ENCODE measurements at regions not wholly inside any gene's neighbourhood (a gene's known extent, or its start where the extent isn't known, plus 50 kb on each side); places are given as distances from the start of the nearest gene placed in this dataset.

- TF ChIP-seq, protein P1, sequence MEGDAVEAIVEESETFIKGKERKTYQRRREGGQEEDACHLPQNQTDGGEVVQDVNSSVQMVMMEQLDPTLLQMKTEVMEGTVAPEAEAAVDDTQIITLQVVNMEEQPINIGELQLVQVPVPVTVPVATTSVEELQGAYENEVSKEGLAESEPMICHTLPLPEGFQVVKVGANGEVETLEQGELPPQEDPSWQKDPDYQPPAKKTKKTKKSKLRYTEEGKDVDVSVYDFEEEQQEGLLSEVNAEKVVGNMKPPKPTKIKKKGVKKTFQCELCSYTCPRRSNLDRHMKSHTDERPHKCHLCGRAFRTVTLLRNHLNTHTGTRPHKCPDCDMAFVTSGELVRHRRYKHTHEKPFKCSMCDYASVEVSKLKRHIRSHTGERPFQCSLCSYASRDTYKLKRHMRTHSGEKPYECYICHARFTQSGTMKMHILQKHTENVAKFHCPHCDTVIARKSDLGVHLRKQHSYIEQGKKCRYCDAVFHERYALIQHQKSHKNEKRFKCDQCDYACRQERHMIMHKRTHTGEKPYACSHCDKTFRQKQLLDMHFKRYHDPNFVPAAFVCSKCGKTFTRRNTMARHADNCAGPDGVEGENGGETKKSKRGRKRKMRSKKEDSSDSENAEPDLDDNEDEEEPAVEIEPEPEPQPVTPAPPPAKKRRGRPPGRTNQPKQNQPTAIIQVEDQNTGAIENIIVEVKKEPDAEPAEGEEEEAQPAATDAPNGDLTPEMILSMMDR (IDR thresholded peaks at IDR 0.05; ENCODE audit: insufficient read depth, low read length, poor library complexity, severe bottlenecking), result no peak
- no peak for TF ChIP-seq EZH2phosphoT487 (conservative IDR thresholded peaks at IDR 0.05; ENCODE audit: low read length)
Observed at GRCh38 chr22:49137206-49137840, 690.4 kb downstream of the BRD1 start.
